ENCODE measurements at regions not wholly inside any gene's neighbourhood (a gene's known extent, or its start where the extent isn't known, plus 50 kb on each side); places are given as distances from the start of the nearest gene placed in this dataset.
"Not testable (repeated sequence)": the region's sequence is repeated elsewhere in the genome, so short reads cannot be mapped to it uniquely, and the experiment has no call there.

GRCh38 chrX:44785652-44786051, 58.2 kb upstream of the DUSP21 start:
- DNase-seq: no peak

GRCh38 chrX:44784241-44784640, 59.6 kb upstream of the DUSP21 start:
- DNase-seq: no peak

- DNase-seq: no peak
Measured at GRCh38 chrX:44778254-44778653, 65.6 kb upstream of the DUSP21 start.

GRCh38 chrX:44775726-44776125, 68.1 kb upstream of the DUSP21 start:
- DNase-seq: no peak

GRCh38 chrX:44774066-44774465, 69.8 kb upstream of the DUSP21 start:
- DNase-seq: not testable (repeated sequence)

GRCh38 chrX:44770121-44770520, 73.7 kb upstream of the DUSP21 start:
- DNase-seq: no peak

- no peak for DNase-seq
Measured at GRCh38 chrX:44767308-44767707, 76.5 kb upstream of the DUSP21 start.

- no peak for DNase-seq
Measured at GRCh38 chrX:44765556-44765955, 78.3 kb upstream of the DUSP21 start.

- DNase-seq: no peak
Measured at GRCh38 chrX:44747969-44748368, 95.9 kb upstream of the DUSP21 start.

GRCh38 chrX:44747317-44747716, 96.5 kb upstream of the DUSP21 start:
- DNase-seq: no peak

- no peak for DNase-seq
Measured at GRCh38 chrX:44744799-44745198, 99.0 kb upstream of the DUSP21 start.

GRCh38 chrX:44742480-44743155, 101.2 kb upstream of the DUSP21 start:
- DNase-seq: no peak

GRCh38 chrX:44741859-44742258, 102.0 kb upstream of the DUSP21 start:
- not testable (repeated sequence) for DNase-seq

- DNase-seq: not testable (repeated sequence)
Measured at GRCh38 chrX:44741458-44741857, 102.4 kb upstream of the DUSP21 start.

- no peak for DNase-seq
Measured at GRCh38 chrX:44735498-44735897, 108.3 kb upstream of the DUSP21 start.

- DNase-seq: no peak
Measured at GRCh38 chrX:44733931-44734330, 109.9 kb upstream of the DUSP21 start.

- DNase-seq: no peak
Measured at GRCh38 chrX:44731160-44731559, 112.7 kb upstream of the DUSP21 start.

GRCh38 chrX:44723426-44723825, 120.4 kb upstream of the DUSP21 start:
- no peak for DNase-seq

- no peak for DNase-seq
Measured at GRCh38 chrX:44708470-44708869, 135.4 kb upstream of the DUSP21 start.

GRCh38 chrX:44705817-44706551, 137.8 kb upstream of the DUSP21 start:
- no peak for DNase-seq

- no peak for DNase-seq
Measured at GRCh38 chrX:44698357-44698756, 145.5 kb upstream of the DUSP21 start.

GRCh38 chrX:44693255-44693654, 150.6 kb upstream of the DUSP21 start:
- no peak for DNase-seq

- DNase-seq: no peak
Measured at GRCh38 chrX:44690129-44690528, 147.5 kb upstream of the FUNDC1 start.

GRCh38 chrX:44675362-44676024, 132.8 kb upstream of the FUNDC1 start:
- DNase-seq: peak; percentile 85

All from NCI-H1105 (cell line).